ENCODE measurements at regions not wholly inside any gene's neighbourhood (a gene's known extent, or its start where the extent isn't known, plus 50 kb on each side); places are given as distances from the start of the nearest gene placed in this dataset.

DNA sequence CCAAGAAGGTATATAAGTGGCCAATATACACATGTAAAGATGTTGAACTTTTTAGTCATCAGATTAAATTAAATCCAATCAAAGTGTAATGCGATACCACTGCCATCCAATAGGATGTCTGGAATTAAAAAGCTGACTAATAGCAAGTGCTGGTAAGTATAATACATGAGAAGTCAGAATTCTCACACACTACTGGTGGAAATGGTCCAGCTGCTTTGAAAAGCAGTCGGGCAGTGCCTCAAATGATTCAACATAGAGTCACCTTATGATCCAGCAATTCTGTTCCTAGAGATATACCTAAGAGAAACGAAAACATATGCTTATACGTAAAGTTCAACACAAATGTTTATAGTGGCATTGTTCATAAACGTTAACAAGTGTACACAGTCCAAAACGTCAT, 124.1 kb upstream of the MYT1L start:
- BruUV-seq (replicated peaks): no TSS peak
- in situ Hi-C loops (cut with MboI; ENCODE audit: low sequenced_read_pairs): no loop called here
- ATAC-seq (ENCODE audit: low read depth): no peak

More for the DNA sequence above, 124.1 kb upstream of the MYT1L start:
- H2BK120ac ChIP-seq (ENCODE audit: low read depth, low read length): no peak overlapping the region
- no peak overlapping the region for H3K14ac ChIP-seq (replicated peaks; ENCODE audit: low read depth, low read length)
- H2BK15ac ChIP-seq (ENCODE audit: low read depth, low read length): no peak overlapping the region
- H3K27me3 ChIP-seq (ENCODE audit: control insufficient read depth, insufficient read depth, low read length): no peaks in the 10 kb centered on the region
- H2AK5ac ChIP-seq (ENCODE audit: low read depth, low read length): no peak overlapping the region
- H3K79me1 ChIP-seq (ENCODE audit: low read depth in 1 of 2, low read length in 2 of 2): no peaks in the 10 kb centered on the region
- no peaks in the 10 kb centered on the region for H3K4me1 ChIP-seq (ENCODE audit: control insufficient read depth, insufficient read depth, low read length)
- no CpG with 5 or more reads among the region's 6 CpGs for WGBS, 2 experiments (ENCODE audit: extremely low coverage in 2 of 2, insufficient read length in 1 of 2)
- CTCF ChIA-PET: no interaction called here
- no peak overlapping the region for H3K4me3 ChIP-seq (ENCODE audit: insufficient read depth, low read depth, low read length)
- H2BK5ac ChIP-seq (ENCODE audit: low read depth, low read length, poor library complexity, severe bottlenecking): no peak overlapping the region
- intact Hi-C loops (cut with micrococcal nuclease) (no loop called here), dilution Hi-C loops (cut with HindIII; ENCODE audit: low sequenced_read_pairs, unreplicated experiment) (no loop called here)
- H3K23ac ChIP-seq (ENCODE audit: low read depth, low read length): no peak overlapping the region
- no peak overlapping the region for H2AK9ac ChIP-seq (replicated peaks; ENCODE audit: low read depth, low read length, poor library complexity)
- H3K9ac ChIP-seq (ENCODE audit: low read depth, low read length): no peak overlapping the region
- no peaks in the 10 kb centered on the region for H4K20me1 ChIP-seq (ENCODE audit: insufficient read depth, low read length)
- POLR2A ChIA-PET (ENCODE audit: unreplicated experiment): no interaction called here
- H3K36me3 ChIP-seq (ENCODE audit: control insufficient read depth, insufficient read depth, low read length): no peaks in the 10 kb centered on the region
- no peak for TF ChIP-seq MAZ (IDR thresholded peaks at IDR 0.05; ENCODE audit: borderline replicate concordance, low read depth, low read length)
- TF ChIP-seq, protein P1, sequence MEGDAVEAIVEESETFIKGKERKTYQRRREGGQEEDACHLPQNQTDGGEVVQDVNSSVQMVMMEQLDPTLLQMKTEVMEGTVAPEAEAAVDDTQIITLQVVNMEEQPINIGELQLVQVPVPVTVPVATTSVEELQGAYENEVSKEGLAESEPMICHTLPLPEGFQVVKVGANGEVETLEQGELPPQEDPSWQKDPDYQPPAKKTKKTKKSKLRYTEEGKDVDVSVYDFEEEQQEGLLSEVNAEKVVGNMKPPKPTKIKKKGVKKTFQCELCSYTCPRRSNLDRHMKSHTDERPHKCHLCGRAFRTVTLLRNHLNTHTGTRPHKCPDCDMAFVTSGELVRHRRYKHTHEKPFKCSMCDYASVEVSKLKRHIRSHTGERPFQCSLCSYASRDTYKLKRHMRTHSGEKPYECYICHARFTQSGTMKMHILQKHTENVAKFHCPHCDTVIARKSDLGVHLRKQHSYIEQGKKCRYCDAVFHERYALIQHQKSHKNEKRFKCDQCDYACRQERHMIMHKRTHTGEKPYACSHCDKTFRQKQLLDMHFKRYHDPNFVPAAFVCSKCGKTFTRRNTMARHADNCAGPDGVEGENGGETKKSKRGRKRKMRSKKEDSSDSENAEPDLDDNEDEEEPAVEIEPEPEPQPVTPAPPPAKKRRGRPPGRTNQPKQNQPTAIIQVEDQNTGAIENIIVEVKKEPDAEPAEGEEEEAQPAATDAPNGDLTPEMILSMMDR (conservative IDR thresholded peaks at IDR 0.05; ENCODE audit: low read depth, low read length): no peak
- TF ChIP-seq NFE2L2 (IDR thresholded peaks at IDR 0.05; ENCODE audit: low read depth, low read length): no peak
- TF ChIP-seq MAFK (IDR thresholded peaks at IDR 0.05; ENCODE audit: low read depth, low read length): no peak
- no peak for TF ChIP-seq POLR2A (IDR thresholded peaks at IDR 0.05; ENCODE audit: low read depth, low read length)
- TF ChIP-seq CEBPB (IDR thresholded peaks at IDR 0.05; ENCODE audit: low read depth, low read length): no peak
- TF ChIP-seq CHD1 (IDR thresholded peaks at IDR 0.05; ENCODE audit: low read depth, low read length): no peak
- H3K9me3 ChIP-seq (ENCODE audit: control insufficient read depth, insufficient read depth, low read length): peaks cover 8% of the 10 kb centered on the region
- no peak overlapping the region for H3K4ac ChIP-seq (ENCODE audit: low read depth, low read length)
- no peak overlapping the region for H3K56ac ChIP-seq (ENCODE audit: extremely low read depth, insufficient read depth, low read length)
- H2AFZ ChIP-seq (replicated peaks; ENCODE audit: low read length, poor library complexity): no peak overlapping the region
- H3K9me1 ChIP-seq (ENCODE audit: insufficient read depth, low read length): no peaks in the 10 kb centered on the region
- no peak overlapping the region for H3K27ac ChIP-seq (ENCODE audit: insufficient read depth, low read length)
- no peak overlapping the region for H2BK20ac ChIP-seq (ENCODE audit: low read depth, low read length)
- peak; percentile 46 for DNase-seq
- H3K18ac ChIP-seq (ENCODE audit: low read depth, low read length): no peak overlapping the region
- no peak overlapping the region for H4K5ac ChIP-seq (ENCODE audit: low read depth, low read length)
- no peak overlapping the region for H4K8ac ChIP-seq (ENCODE audit: low read depth in 2 of 2, low read length in 2 of 2)
- H3K4me2 ChIP-seq (ENCODE audit: low read depth, low read length): no peak overlapping the region
- H4K91ac ChIP-seq (ENCODE audit: insufficient read depth, low read depth, low read length): no peak overlapping the region
